ENCODE measurements at regions not wholly inside any gene's neighbourhood (a gene's known extent, or its start where the extent isn't known, plus 50 kb on each side); places are given as distances from the start of the nearest gene placed in this dataset.
"Not testable (repeated sequence)": the region's sequence is repeated elsewhere in the genome, so short reads cannot be mapped to it uniquely, and the experiment has no call there.

GRCh38 chr13:54383604-54384003 is 1355.0 kb downstream of the OLFM4 start:
- Mint-ChIP-seq H3K27ac (ENCODE audit: low read depth) (no peak overlapping the region), H3K4me3 (no peak overlapping the region), H3K27me3 (no peaks in the 10 kb centered on the region), H3K9me3 (peaks cover 37% of the 10 kb centered on the region), H3K36me3 (ENCODE audit: insufficient read depth) (no peaks in the 10 kb centered on the region), H3K4me1 (no peaks in the 10 kb centered on the region)
- ATAC-seq (replicated peaks; ENCODE audit: extremely low read depth, poor library complexity, severe bottlenecking): no peak
- no peak for DNase-seq (ENCODE audit: low spot score in 2 of 2)

GRCh38 chr13:54387625-54388024 is 1359.0 kb downstream of the OLFM4 start:
- no peak overlapping the region for H3K4me3 Mint-ChIP-seq
- DNase-seq (ENCODE audit: low spot score in 2 of 2) (no peak), ATAC-seq (replicated peaks; ENCODE audit: extremely low read depth, poor library complexity, severe bottlenecking) (no peak)
- no peak overlapping the region for H3K27ac Mint-ChIP-seq (ENCODE audit: low read depth)
- H3K36me3 Mint-ChIP-seq (ENCODE audit: insufficient read depth): no peaks in the 10 kb centered on the region
- peaks cover 31% of the 10 kb centered on the region for H3K9me3 Mint-ChIP-seq
- H3K4me1 Mint-ChIP-seq: no peaks in the 10 kb centered on the region
- no peaks in the 10 kb centered on the region for H3K27me3 Mint-ChIP-seq

GRCh38 chr13:54390841-54391240 is 1362.2 kb downstream of the OLFM4 start:
- no peaks in the 10 kb centered on the region for H3K27me3 Mint-ChIP-seq
- H3K36me3 Mint-ChIP-seq (ENCODE audit: insufficient read depth): no peaks in the 10 kb centered on the region
- H3K4me3 Mint-ChIP-seq: no peak overlapping the region
- peaks cover 26% of the 10 kb centered on the region for H3K9me3 Mint-ChIP-seq
- H3K27ac Mint-ChIP-seq (ENCODE audit: low read depth): no peak overlapping the region
- no peak for ATAC-seq (replicated peaks; ENCODE audit: extremely low read depth, poor library complexity, severe bottlenecking)
- DNase-seq (ENCODE audit: low spot score in 2 of 2): no peak
- no peaks in the 10 kb centered on the region for H3K4me1 Mint-ChIP-seq

GRCh38 chr13:54394085-54394700 is 1365.6 kb downstream of the OLFM4 start:
- H3K9me3 Mint-ChIP-seq: peaks cover 25% of the 10 kb centered on the region
- ATAC-seq (replicated peaks; ENCODE audit: extremely low read depth, poor library complexity, severe bottlenecking) (no peak), DNase-seq (ENCODE audit: low spot score in 2 of 2) (no peak)
- H3K4me1 Mint-ChIP-seq: no peaks in the 10 kb centered on the region
- H3K27me3 Mint-ChIP-seq: no peaks in the 10 kb centered on the region
- no peak overlapping the region for H3K4me3 Mint-ChIP-seq
- H3K27ac Mint-ChIP-seq (ENCODE audit: low read depth): no peak overlapping the region
- no peaks in the 10 kb centered on the region for H3K36me3 Mint-ChIP-seq (ENCODE audit: insufficient read depth)

- H3K27ac Mint-ChIP-seq (ENCODE audit: low read depth): no peak overlapping the region
- no peaks in the 10 kb centered on the region for H3K27me3 Mint-ChIP-seq
- no peak overlapping the region for H3K4me3 Mint-ChIP-seq
These were observed 1366.3 kb downstream of the OLFM4 start for GRCh38 chr13:54394908-54395307.

GRCh38 chr13:54402495-54402894 is 1373.9 kb downstream of the OLFM4 start:
- no peak for ATAC-seq (replicated peaks; ENCODE audit: extremely low read depth, poor library complexity, severe bottlenecking)
- Mint-ChIP-seq H3K27me3 (no peaks in the 10 kb centered on the region), H3K4me3 (no peak overlapping the region), H3K9me3 (peaks cover 31% of the 10 kb centered on the region), H3K27ac (ENCODE audit: low read depth) (no peak overlapping the region), H3K4me1 (no peaks in the 10 kb centered on the region), H3K36me3 (ENCODE audit: insufficient read depth) (no peaks in the 10 kb centered on the region)
- no peak for DNase-seq (ENCODE audit: low spot score in 2 of 2)

More at GRCh38 chr13:54394908-54395307, 1366.3 kb downstream of the OLFM4 start:
- Mint-ChIP-seq H3K36me3 (ENCODE audit: insufficient read depth) (no peaks in the 10 kb centered on the region), H3K4me1 (no peaks in the 10 kb centered on the region), H3K9me3 (peaks cover 24% of the 10 kb centered on the region)
- DNase-seq (ENCODE audit: low spot score in 2 of 2): no peak
- no peak for ATAC-seq (replicated peaks; ENCODE audit: extremely low read depth, poor library complexity, severe bottlenecking)

- Mint-ChIP-seq H3K4me1 (no peaks in the 10 kb centered on the region), H3K4me3 (no peak overlapping the region), H3K27me3 (no peaks in the 10 kb centered on the region), H3K9me3 (peaks cover 5% of the 10 kb centered on the region), H3K27ac (ENCODE audit: low read depth) (no peak overlapping the region), H3K36me3 (ENCODE audit: insufficient read depth) (no peaks in the 10 kb centered on the region)
- DNase-seq (ENCODE audit: low spot score in 2 of 2) (no peak), ATAC-seq (replicated peaks; ENCODE audit: extremely low read depth, poor library complexity, severe bottlenecking) (no peak)
These were observed 1387.2 kb downstream of the OLFM4 start for GRCh38 chr13:54415753-54416366.

- H3K4me1 Mint-ChIP-seq; H3K4me3 Mint-ChIP-seq; DNase-seq (ENCODE audit: low spot score in 2 of 2); ATAC-seq (replicated peaks; ENCODE audit: extremely low read depth, poor library complexity, severe bottlenecking); H3K27me3 Mint-ChIP-seq; H3K27ac Mint-ChIP-seq (ENCODE audit: low read depth); H3K36me3 Mint-ChIP-seq (ENCODE audit: insufficient read depth): not testable (repeated sequence)
- peaks cover 20% of the 10 kb centered on the region for H3K9me3 Mint-ChIP-seq
These were observed 1394.3 kb downstream of the OLFM4 start for GRCh38 chr13:54422946-54423345.

- no peak overlapping the region for H3K4me3 Mint-ChIP-seq
- H3K9me3 Mint-ChIP-seq: peaks cover 25% of the 10 kb centered on the region
- no peak overlapping the region for H3K27ac Mint-ChIP-seq (ENCODE audit: low read depth)
- ATAC-seq (replicated peaks; ENCODE audit: extremely low read depth, poor library complexity, severe bottlenecking) (no peak), DNase-seq (ENCODE audit: low spot score in 2 of 2) (no peak)
- no peaks in the 10 kb centered on the region for H3K27me3 Mint-ChIP-seq
- no peaks in the 10 kb centered on the region for H3K36me3 Mint-ChIP-seq (ENCODE audit: insufficient read depth)
- no peaks in the 10 kb centered on the region for H3K4me1 Mint-ChIP-seq
These were observed 1395.7 kb downstream of the OLFM4 start for GRCh38 chr13:54424344-54424743.

- Mint-ChIP-seq H3K4me3 (no peak overlapping the region), H3K36me3 (ENCODE audit: insufficient read depth) (no peaks in the 10 kb centered on the region), H3K9me3 (peaks cover 13% of the 10 kb centered on the region), H3K4me1 (no peaks in the 10 kb centered on the region), H3K27ac (ENCODE audit: low read depth) (no peak overlapping the region), H3K27me3 (no peaks in the 10 kb centered on the region)
- ATAC-seq (replicated peaks; ENCODE audit: extremely low read depth, poor library complexity, severe bottlenecking) (no peak), DNase-seq (ENCODE audit: low spot score in 2 of 2) (no peak)
These were observed 1405.0 kb downstream of the OLFM4 start for GRCh38 chr13:54433493-54434206.

GRCh38 chr13:54440853-54441400 is 1412.3 kb downstream of the OLFM4 start:
- not testable (repeated sequence) for DNase-seq (ENCODE audit: low spot score in 2 of 2); H3K4me3 Mint-ChIP-seq; H3K36me3 Mint-ChIP-seq (ENCODE audit: insufficient read depth); H3K4me1 Mint-ChIP-seq; H3K27me3 Mint-ChIP-seq; H3K27ac Mint-ChIP-seq (ENCODE audit: low read depth); ATAC-seq (replicated peaks; ENCODE audit: extremely low read depth, poor library complexity, severe bottlenecking)
- H3K9me3 Mint-ChIP-seq: peaks cover 16% of the 10 kb centered on the region

GRCh38 chr13:54445453-54445852 is 1416.8 kb downstream of the OLFM4 start:
- DNase-seq (ENCODE audit: low spot score in 2 of 2) (no peak), ATAC-seq (replicated peaks; ENCODE audit: extremely low read depth, poor library complexity, severe bottlenecking) (no peak)
- Mint-ChIP-seq H3K9me3 (peaks cover 16% of the 10 kb centered on the region), H3K27me3 (no peaks in the 10 kb centered on the region), H3K36me3 (ENCODE audit: insufficient read depth) (no peaks in the 10 kb centered on the region), H3K4me1 (no peaks in the 10 kb centered on the region), H3K4me3 (no peak overlapping the region), H3K27ac (ENCODE audit: low read depth) (no peak overlapping the region)

GRCh38 chr13:54445865-54446264 is 1417.3 kb downstream of the OLFM4 start:
- no peaks in the 10 kb centered on the region for H3K27me3 Mint-ChIP-seq
- no peak for ATAC-seq (replicated peaks; ENCODE audit: extremely low read depth, poor library complexity, severe bottlenecking)
- H3K9me3 Mint-ChIP-seq: peaks cover 20% of the 10 kb centered on the region
- DNase-seq (ENCODE audit: low spot score in 2 of 2): no peak
- H3K27ac Mint-ChIP-seq (ENCODE audit: low read depth): no peak overlapping the region
- no peaks in the 10 kb centered on the region for H3K36me3 Mint-ChIP-seq (ENCODE audit: insufficient read depth)
- no peaks in the 10 kb centered on the region for H3K4me1 Mint-ChIP-seq
- H3K4me3 Mint-ChIP-seq: no peak overlapping the region

Data from central memory CD8-positive, alpha-beta T cell (primary cell).